ENCODE measurements at regions not wholly inside any gene's neighbourhood (a gene's known extent, or its start where the extent isn't known, plus 50 kb on each side); places are given as distances from the start of the nearest gene placed in this dataset.

GRCh38 chr2:122251158-122251557 lies 495.7 kb downstream of the TSN start:
- H3K9me3 ChIP-seq (ENCODE audit: control insufficient read depth in 3 of 3, low read length in 3 of 3): no peaks in the 10 kb centered on the region
- no peaks in the 10 kb centered on the region for H3K4me1 ChIP-seq (ENCODE audit: control insufficient read depth in 3 of 3, insufficient read depth in 3 of 3, low read length in 3 of 3)
- H3K27me3 ChIP-seq (ENCODE audit: control insufficient read depth in 3 of 3, insufficient read depth in 3 of 3, low read length in 3 of 3): no peaks in the 10 kb centered on the region
- no peak overlapping the region for H3K4me3 ChIP-seq (ENCODE audit: low read length in 3 of 3)
- H3K9ac ChIP-seq (ENCODE audit: low read depth in 1 of 3, low read length in 3 of 3): no peak overlapping the region
- H3K27ac ChIP-seq (ENCODE audit: low read depth, low read length): no peak overlapping the region
- H3K36me3 ChIP-seq (ENCODE audit: control insufficient read depth in 3 of 3, insufficient read depth in 3 of 3, low read length in 3 of 3): no peaks in the 10 kb centered on the region

GRCh38 chr2:122251566-122251965 lies 496.1 kb downstream of the TSN start:
- no peaks in the 10 kb centered on the region for H3K36me3 ChIP-seq (ENCODE audit: control insufficient read depth in 3 of 3, insufficient read depth in 3 of 3, low read length in 3 of 3)
- H3K9me3 ChIP-seq (ENCODE audit: control insufficient read depth in 3 of 3, low read length in 3 of 3): no peaks in the 10 kb centered on the region
- no peak overlapping the region for H3K9ac ChIP-seq (ENCODE audit: low read depth in 1 of 3, low read length in 3 of 3)
- no peak overlapping the region for H3K4me3 ChIP-seq (ENCODE audit: low read length in 3 of 3)
- no peaks in the 10 kb centered on the region for H3K4me1 ChIP-seq (ENCODE audit: control insufficient read depth in 3 of 3, insufficient read depth in 3 of 3, low read length in 3 of 3)
- no peaks in the 10 kb centered on the region for H3K27me3 ChIP-seq (ENCODE audit: control insufficient read depth in 3 of 3, insufficient read depth in 3 of 3, low read length in 3 of 3)
- H3K27ac ChIP-seq (ENCODE audit: low read depth, low read length): no peak overlapping the region

DNA sequence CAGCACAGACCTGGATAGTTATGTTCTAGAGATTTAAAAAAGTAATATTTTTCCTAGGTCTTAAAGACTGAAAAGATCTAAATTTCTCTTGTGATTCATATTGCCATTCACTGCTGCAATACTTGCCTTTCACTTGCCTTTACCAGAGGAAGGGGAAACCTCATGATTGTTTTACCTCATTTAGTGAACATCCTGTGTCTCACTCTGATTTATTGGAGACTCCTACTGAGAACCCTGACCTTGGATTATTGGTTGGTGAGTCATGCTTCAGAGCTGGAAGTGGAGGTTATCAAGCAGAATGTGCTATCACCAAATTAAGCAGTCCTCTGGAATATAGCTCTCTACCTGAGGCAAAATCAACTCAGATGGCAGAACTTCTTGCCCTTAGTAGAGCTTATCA lies 500.5 kb downstream of the TSN start:
- no peaks in the 10 kb centered on the region for H3K27me3 ChIP-seq (ENCODE audit: control insufficient read depth in 3 of 3, insufficient read depth in 3 of 3, low read length in 3 of 3)
- H3K36me3 ChIP-seq (ENCODE audit: control insufficient read depth in 3 of 3, insufficient read depth in 3 of 3, low read length in 3 of 3): no peaks in the 10 kb centered on the region
- H3K9me3 ChIP-seq (ENCODE audit: control insufficient read depth in 3 of 3, low read length in 3 of 3): no peaks in the 10 kb centered on the region
- H3K4me3 ChIP-seq (ENCODE audit: low read length in 3 of 3): no peak overlapping the region
- no peak overlapping the region for H3K9ac ChIP-seq (ENCODE audit: low read depth in 1 of 3, low read length in 3 of 3)
- no peak overlapping the region for H3K27ac ChIP-seq (ENCODE audit: low read depth, low read length)
- H3K4me1 ChIP-seq (ENCODE audit: control insufficient read depth in 3 of 3, insufficient read depth in 3 of 3, low read length in 3 of 3): no peaks in the 10 kb centered on the region

GRCh38 chr2:122261911-122262310 lies 506.5 kb downstream of the TSN start:
- Histone ChIP-seq H3K9ac (ENCODE audit: low read depth in 1 of 3, low read length in 3 of 3) (no peak overlapping the region), H3K4me1 (ENCODE audit: control insufficient read depth in 3 of 3, insufficient read depth in 3 of 3, low read length in 3 of 3) (no peaks in the 10 kb centered on the region), H3K4me3 (ENCODE audit: low read length in 3 of 3) (no peak overlapping the region), H3K9me3 (ENCODE audit: control insufficient read depth in 3 of 3, low read length in 3 of 3) (no peaks in the 10 kb centered on the region), H3K27ac (ENCODE audit: low read depth, low read length) (no peak overlapping the region), H3K36me3 (ENCODE audit: control insufficient read depth in 3 of 3, insufficient read depth in 3 of 3, low read length in 3 of 3) (no peaks in the 10 kb centered on the region), H3K27me3 (ENCODE audit: control insufficient read depth in 3 of 3, insufficient read depth in 3 of 3, low read length in 3 of 3) (no peaks in the 10 kb centered on the region)

- no peak overlapping the region for H3K9ac ChIP-seq (ENCODE audit: low read depth in 1 of 3, low read length in 3 of 3)
- H3K4me1 ChIP-seq (ENCODE audit: control insufficient read depth in 3 of 3, insufficient read depth in 3 of 3, low read length in 3 of 3): no peaks in the 10 kb centered on the region
- H3K9me3 ChIP-seq (ENCODE audit: control insufficient read depth in 3 of 3, low read length in 3 of 3): no peaks in the 10 kb centered on the region
- H3K27me3 ChIP-seq (ENCODE audit: control insufficient read depth in 3 of 3, insufficient read depth in 3 of 3, low read length in 3 of 3): no peaks in the 10 kb centered on the region
- H3K4me3 ChIP-seq (ENCODE audit: low read length in 3 of 3): no peak overlapping the region
- H3K36me3 ChIP-seq (ENCODE audit: control insufficient read depth in 3 of 3, insufficient read depth in 3 of 3, low read length in 3 of 3): no peaks in the 10 kb centered on the region
- H3K27ac ChIP-seq (ENCODE audit: low read depth, low read length): no peak overlapping the region
Measured at GRCh38 chr2:122263746-122264145, 508.3 kb downstream of the TSN start.

DNA sequence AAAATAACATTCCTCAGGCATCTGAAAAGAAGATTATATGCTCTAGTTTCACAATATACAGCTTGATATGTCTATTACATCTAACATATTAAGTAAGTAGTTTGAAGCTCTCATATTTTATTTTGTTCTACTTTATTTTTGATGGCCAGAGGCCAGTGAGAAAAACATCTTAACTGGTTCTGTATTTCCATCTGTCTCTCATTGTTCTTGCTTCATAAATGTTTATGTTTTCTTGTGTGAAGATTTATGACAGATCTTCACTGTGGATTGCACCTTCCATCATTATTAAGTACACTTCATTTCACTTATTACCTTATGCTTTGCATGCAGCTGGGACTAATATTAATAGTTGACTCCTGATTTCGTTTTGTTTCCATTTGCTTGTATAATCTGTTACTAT lies 511.2 kb downstream of the TSN start:
- H3K4me3 ChIP-seq (ENCODE audit: low read length in 3 of 3): no peak overlapping the region
- H3K4me1 ChIP-seq (ENCODE audit: control insufficient read depth in 3 of 3, insufficient read depth in 3 of 3, low read length in 3 of 3): no peaks in the 10 kb centered on the region
- H3K36me3 ChIP-seq (ENCODE audit: control insufficient read depth in 3 of 3, insufficient read depth in 3 of 3, low read length in 3 of 3): no peaks in the 10 kb centered on the region
- no peaks in the 10 kb centered on the region for H3K27me3 ChIP-seq (ENCODE audit: control insufficient read depth in 3 of 3, insufficient read depth in 3 of 3, low read length in 3 of 3)
- no peaks in the 10 kb centered on the region for H3K9me3 ChIP-seq (ENCODE audit: control insufficient read depth in 3 of 3, low read length in 3 of 3)
- no peak overlapping the region for H3K27ac ChIP-seq (ENCODE audit: low read depth, low read length)
- no peak overlapping the region for H3K9ac ChIP-seq (ENCODE audit: low read depth in 1 of 3, low read length in 3 of 3)

DNA sequence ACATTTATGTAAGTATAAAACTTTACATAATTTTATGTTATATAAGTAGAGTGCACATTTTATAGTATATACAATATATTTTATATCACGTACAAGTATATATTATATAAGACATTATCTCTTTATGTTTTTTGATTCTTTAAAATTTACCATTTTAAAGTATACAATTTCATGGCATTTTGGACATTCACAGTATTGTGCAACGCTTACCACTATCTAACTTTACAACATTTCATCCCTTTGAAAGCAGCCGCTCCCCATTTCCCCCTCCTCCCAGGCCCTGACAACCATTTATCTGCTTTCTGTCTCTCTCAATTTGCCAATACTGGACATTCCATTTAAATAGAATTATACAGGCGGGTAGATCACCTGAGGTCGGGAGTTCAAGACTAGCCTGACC lies 512.5 kb downstream of the TSN start:
- Histone ChIP-seq H3K36me3 (ENCODE audit: control insufficient read depth in 3 of 3, insufficient read depth in 3 of 3, low read length in 3 of 3) (no peaks in the 10 kb centered on the region), H3K4me1 (ENCODE audit: control insufficient read depth in 3 of 3, insufficient read depth in 3 of 3, low read length in 3 of 3) (no peaks in the 10 kb centered on the region), H3K27ac (ENCODE audit: low read depth, low read length) (no peak overlapping the region), H3K27me3 (ENCODE audit: control insufficient read depth in 3 of 3, insufficient read depth in 3 of 3, low read length in 3 of 3) (no peaks in the 10 kb centered on the region), H3K9ac (ENCODE audit: low read depth in 1 of 3, low read length in 3 of 3) (no peak overlapping the region), H3K9me3 (ENCODE audit: control insufficient read depth in 3 of 3, low read length in 3 of 3) (no peaks in the 10 kb centered on the region), H3K4me3 (ENCODE audit: low read length in 3 of 3) (no peak overlapping the region)

- Histone ChIP-seq H3K27me3 (ENCODE audit: control insufficient read depth in 3 of 3, insufficient read depth in 3 of 3, low read length in 3 of 3) (no peaks in the 10 kb centered on the region), H3K9ac (ENCODE audit: low read depth in 1 of 3, low read length in 3 of 3) (no peak overlapping the region), H3K27ac (ENCODE audit: low read depth, low read length) (no peak overlapping the region), H3K4me3 (ENCODE audit: low read length in 3 of 3) (no peak overlapping the region), H3K36me3 (ENCODE audit: control insufficient read depth in 3 of 3, insufficient read depth in 3 of 3, low read length in 3 of 3) (no peaks in the 10 kb centered on the region), H3K9me3 (ENCODE audit: control insufficient read depth in 3 of 3, low read length in 3 of 3) (no peaks in the 10 kb centered on the region), H3K4me1 (ENCODE audit: control insufficient read depth in 3 of 3, insufficient read depth in 3 of 3, low read length in 3 of 3) (no peaks in the 10 kb centered on the region)
Measured at GRCh38 chr2:122273785-122274419, 518.5 kb downstream of the TSN start.

DNA sequence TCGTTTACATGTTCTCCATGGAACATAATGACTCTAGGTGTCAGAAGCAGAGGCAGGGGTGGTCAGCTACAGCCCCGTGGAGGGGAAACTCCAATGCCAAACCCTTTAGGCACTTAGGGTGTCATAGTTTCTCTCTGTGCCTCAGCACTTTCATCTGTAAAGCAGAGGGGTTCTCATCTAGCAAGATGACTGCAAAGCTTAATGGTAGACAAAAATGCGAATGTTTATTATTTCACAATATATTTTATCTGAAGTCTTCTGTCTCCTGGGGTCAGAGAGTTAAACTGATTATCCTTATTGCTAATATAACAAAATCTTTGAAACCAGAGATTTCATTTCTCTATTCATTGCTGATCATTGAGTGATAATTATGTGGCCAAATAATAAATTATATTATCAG lies 522.5 kb downstream of the TSN start:
- Histone ChIP-seq H3K9ac (ENCODE audit: low read depth in 1 of 3, low read length in 3 of 3) (no peak overlapping the region), H3K27ac (ENCODE audit: low read depth, low read length) (no peak overlapping the region), H3K27me3 (ENCODE audit: control insufficient read depth in 3 of 3, insufficient read depth in 3 of 3, low read length in 3 of 3) (peaks cover 0 to 4% (median 0%) of the 10 kb centered on the region in 3 donors), H3K4me3 (ENCODE audit: low read length in 3 of 3) (no peak overlapping the region), H3K9me3 (ENCODE audit: control insufficient read depth in 3 of 3, low read length in 3 of 3) (peaks cover 0 to 4% (median 0%) of the 10 kb centered on the region in 3 donors), H3K36me3 (ENCODE audit: control insufficient read depth in 3 of 3, insufficient read depth in 3 of 3, low read length in 3 of 3) (no peaks in the 10 kb centered on the region), H3K4me1 (ENCODE audit: control insufficient read depth in 3 of 3, insufficient read depth in 3 of 3, low read length in 3 of 3) (no peaks in the 10 kb centered on the region)

GRCh38 chr2:122300758-122301157 lies 545.3 kb downstream of the TSN start:
- no peak overlapping the region for H3K27ac ChIP-seq (ENCODE audit: low read depth, low read length)
- H3K9me3 ChIP-seq (ENCODE audit: control insufficient read depth in 3 of 3, low read length in 3 of 3): no peaks in the 10 kb centered on the region
- H3K27me3 ChIP-seq (ENCODE audit: control insufficient read depth in 3 of 3, insufficient read depth in 3 of 3, low read length in 3 of 3): no peaks in the 10 kb centered on the region
- no peak overlapping the region for H3K9ac ChIP-seq (ENCODE audit: low read depth in 1 of 3, low read length in 3 of 3)
- H3K4me3 ChIP-seq (ENCODE audit: low read length in 3 of 3): no peak overlapping the region
- no peaks in the 10 kb centered on the region for H3K4me1 ChIP-seq (ENCODE audit: control insufficient read depth in 3 of 3, insufficient read depth in 3 of 3, low read length in 3 of 3)
- H3K36me3 ChIP-seq (ENCODE audit: control insufficient read depth in 3 of 3, insufficient read depth in 3 of 3, low read length in 3 of 3): no peaks in the 10 kb centered on the region

DNA sequence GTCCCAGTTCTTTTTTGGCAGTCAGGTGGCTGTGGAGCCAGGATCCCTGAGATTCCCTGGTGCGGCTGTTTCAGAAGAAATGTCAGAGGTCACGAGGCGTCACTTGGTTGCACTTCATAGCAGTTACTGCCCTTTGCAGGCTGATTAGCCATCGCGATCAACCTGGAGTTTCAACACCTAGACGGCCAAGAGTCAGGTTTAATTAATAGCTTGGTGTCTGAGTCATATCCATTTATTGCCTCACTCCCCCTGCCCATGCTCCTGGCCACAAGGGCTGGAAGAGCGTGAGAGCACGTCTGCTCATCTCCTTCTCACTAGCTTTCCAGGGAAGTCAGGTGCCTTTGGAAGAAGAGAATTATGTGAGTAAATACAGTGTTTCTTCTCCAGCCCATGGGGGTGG lies 552.3 kb downstream of the TSN start:
- H3K9me3 ChIP-seq (ENCODE audit: control insufficient read depth in 3 of 3, low read length in 3 of 3): no peaks in the 10 kb centered on the region
- H3K4me3 ChIP-seq (ENCODE audit: low read length in 3 of 3): no peak overlapping the region
- H3K27me3 ChIP-seq (ENCODE audit: control insufficient read depth in 3 of 3, insufficient read depth in 3 of 3, low read length in 3 of 3): no peaks in the 10 kb centered on the region
- H3K4me1 ChIP-seq (ENCODE audit: control insufficient read depth in 3 of 3, insufficient read depth in 3 of 3, low read length in 3 of 3): no peaks in the 10 kb centered on the region
- H3K27ac ChIP-seq (ENCODE audit: low read depth, low read length): no peak overlapping the region
- H3K9ac ChIP-seq (ENCODE audit: low read depth in 1 of 3, low read length in 3 of 3): no peak overlapping the region
- no peaks in the 10 kb centered on the region for H3K36me3 ChIP-seq (ENCODE audit: control insufficient read depth in 3 of 3, insufficient read depth in 3 of 3, low read length in 3 of 3)

All from skeletal muscle tissue (tissue), 3 donors.